Fibroblast of skin of back (primary cell): ENCODE measurements at regions not wholly inside any gene's neighbourhood (a gene's known extent, or its start where the extent isn't known, plus 50 kb on each side); places are given as distances from the start of the nearest gene placed in this dataset.
"Not testable (repeated sequence)": the region's sequence is repeated elsewhere in the genome, so short reads cannot be mapped to it uniquely, and the experiment has no call there.

Experiments used
- DNase-seq: peaks from one replicate; pipeline ENCODE4 v3.0.0-alpha.2; 2013

GRCh38 chr4:26252349-26253025 is 68.3 kb upstream of the RBPJ start:
- DNase-seq = peak; percentile 20

GRCh38 chr4:26253968-26254367 is 66.8 kb upstream of the RBPJ start:
- no peak for DNase-seq

GRCh38 chr4:26255989-26256388 is 64.8 kb upstream of the RBPJ start:
- DNase-seq = no peak

GRCh38 chr4:26257444-26257843 is 63.4 kb upstream of the RBPJ start:
- DNase-seq = not testable (repeated sequence)

- DNase-seq = no peak
These were observed 63.0 kb upstream of the RBPJ start for GRCh38 chr4:26257850-26258249.

GRCh38 chr4:26260571-26260970 is 60.2 kb upstream of the RBPJ start:
- no peak for DNase-seq

GRCh38 chr4:26261405-26261804 is 59.4 kb upstream of the RBPJ start:
- no peak for DNase-seq

- no peak for DNase-seq
These were observed 57.6 kb upstream of the RBPJ start for GRCh38 chr4:26263165-26263564.

- no peak for DNase-seq
These were observed 56.7 kb upstream of the RBPJ start for GRCh38 chr4:26264109-26264508.

- DNase-seq = peak; percentile 46
These were observed 53.7 kb upstream of the RBPJ start for GRCh38 chr4:26267087-26267486.

- DNase-seq = no peak
These were observed 52.6 kb upstream of the RBPJ start for GRCh38 chr4:26268246-26268645.

- DNase-seq = no peak
These were observed 51.8 kb upstream of the RBPJ start for GRCh38 chr4:26269038-26269437.
